ENCODE measurements at regions not wholly inside any gene's neighbourhood (a gene's known extent, or its start where the extent isn't known, plus 50 kb on each side); places are given as distances from the start of the nearest gene placed in this dataset.

GRCh38 chr2:129092956-129093355 is 774.3 kb upstream of the HS6ST1 start:
- TF ChIP-seq CTCF (IDR thresholded peaks at IDR 0.05) (no peak), RFX5 (IDR thresholded peaks at IDR 0.05; ENCODE audit: low read length) (no peak), TAF1 (IDR thresholded peaks at IDR 0.05; ENCODE audit: borderline replicate concordance, low read depth, low read length) (no peak), EP300 (IDR thresholded peaks at IDR 0.05; ENCODE audit: borderline replicate concordance in 1 of 2, low read depth in 1 of 2, low read length in 1 of 2) (no peak), IRF3 (IDR thresholded peaks at IDR 0.05; ENCODE audit: low read depth, low read length) (no peak), ELF1 (IDR thresholded peaks at IDR 0.05) (no peak), GABPA (IDR thresholded peaks at IDR 0.05; ENCODE audit: low read depth) (no peak), MAX (IDR thresholded peaks at IDR 0.05; ENCODE audit: low read depth) (no peak), TEAD4 (IDR thresholded peaks at IDR 0.05; ENCODE audit: borderline replicate concordance, insufficient read depth) (no peak)

All from SK-N-SH (cell line).